SK-N-SH treated with all-trans-retinoic acid at 6 μM for 48 hours (cell line): ENCODE measurements at regions not wholly inside any gene's neighbourhood (a gene's known extent, or its start where the extent isn't known, plus 50 kb on each side); places are given as distances from the start of the nearest gene placed in this dataset.

Experiments used
- ATAC-seq: fragments of 200-7000 bp; cut with Tn5 transposase; 3 replicates; pipeline ENCODE4 v1.9.1; 2020; ENCODE audit warnings: mild to moderate bottlenecking, moderate library complexity
- ARNTL ChIP-seq: fragments of 450-650 bp; formaldehyde crosslinking; IDR thresholded peaks from 2 replicates; pipeline ENCODE4 v1.5.0; 2020; ENCODE audit warnings: low read depth, mild to moderate bottlenecking, moderate library complexity, borderline replicate concordance
- BACH2 ChIP-seq: fragments of 250-450 bp; sonication (Bioruptor Pico); IDR thresholded peaks from 2 replicates; pipeline ENCODE4 v1.9.0; 2021; ENCODE audit warnings: mild to moderate bottlenecking, borderline replicate concordance
- CSDC2 ChIP-seq: fragments of 250-450 bp; sonication (Bioruptor Pico); IDR thresholded peaks from 2 replicates; pipeline ENCODE4 v1.5.0; 2020; ENCODE audit warnings: mild to moderate bottlenecking, moderate library complexity
- CSRNP3 ChIP-seq: fragments of 250-450 bp; sonication (Bioruptor Pico); IDR thresholded peaks from 2 replicates; pipeline ENCODE4 v1.5.1; 2021; ENCODE audit warnings: mild to moderate bottlenecking, moderate library complexity
- ESRRG ChIP-seq: fragments of 250-450 bp; sonication (Bioruptor Pico); IDR thresholded peaks from 2 replicates; pipeline ENCODE4 v1.6.1; 2021; ENCODE audit warnings: mild to moderate bottlenecking
- GLIS3 ChIP-seq: fragments of 250-450 bp; sonication (Bioruptor Pico); IDR thresholded peaks from 2 replicates; pipeline ENCODE4 v1.5.0; 2020; ENCODE audit warnings: mild to moderate bottlenecking, moderate library complexity
- ISL1 ChIP-seq: fragments of 250-450 bp; sonication (Bioruptor Pico); IDR thresholded peaks from 2 replicates; pipeline ENCODE4 v2.1.2; 2022; ENCODE audit warnings: mild to moderate bottlenecking, moderate library complexity
- OSR1 ChIP-seq: fragments of 250-450 bp; sonication (Bioruptor Pico); IDR thresholded peaks from 2 replicates; pipeline ENCODE4 v1.8.0; 2022; ENCODE audit warnings: moderate library complexity, mild to moderate bottlenecking, inconsistent platforms
- PPARA ChIP-seq: fragments of 250-450 bp; sonication (Bioruptor Pico); IDR thresholded peaks from 2 replicates; pipeline ENCODE4 v1.5.0; 2020; ENCODE audit warnings: mild to moderate bottlenecking, borderline replicate concordance
- SNAI2 ChIP-seq: fragments of 250-450 bp; sonication (Bioruptor Pico); IDR thresholded peaks from 2 replicates; pipeline ENCODE4 v1.5.0; 2020; ENCODE audit warnings: mild to moderate bottlenecking, moderate library complexity
- TCF4 ChIP-seq: fragments of 250-450 bp; sonication (Bioruptor Pico); IDR thresholded peaks from 2 replicates; pipeline ENCODE4 v1.8.0; 2021; ENCODE audit warnings: mild to moderate bottlenecking, moderate library complexity, borderline replicate concordance
- TOX ChIP-seq: fragments of 250-450 bp; sonication (Bioruptor Pico); IDR thresholded peaks from 2 replicates; pipeline ENCODE4 v1.8.0; 2021; ENCODE audit warnings: mild to moderate bottlenecking, moderate library complexity, borderline replicate concordance
- ZC3H10 ChIP-seq: fragments of 250-450 bp; sonication (Bioruptor Pico); IDR thresholded peaks from 2 replicates; pipeline ENCODE4 v1.5.1; 2021; ENCODE audit warnings: mild to moderate bottlenecking, moderate library complexity
- ZFP30 ChIP-seq: fragments of 450-650 bp; formaldehyde crosslinking; IDR thresholded peaks from 2 replicates; pipeline ENCODE4 v1.5.0; 2022; ENCODE audit warnings: mild to moderate bottlenecking, moderate library complexity
- ZNF565 ChIP-seq: fragments of 450-650 bp; formaldehyde crosslinking; conservative IDR thresholded peaks from 2 replicates; pipeline ENCODE4 v1.5.0; 2020; ENCODE audit warnings: low read depth, mild to moderate bottlenecking, moderate library complexity
- ZNF8 ChIP-seq: fragments of 450-650 bp; formaldehyde crosslinking; IDR thresholded peaks from 2 replicates; pipeline ENCODE4 v1.5.0; 2020; ENCODE audit warnings: mild to moderate bottlenecking, moderate library complexity
- TF ChIP-seq, protein P1 (sequence below): fragments of 250-450 bp; sonication (Bioruptor Pico); IDR thresholded peaks from 2 replicates; pipeline ENCODE4 v1.8.0; 2020; ENCODE audit warnings: mild to moderate bottlenecking, moderate library complexity, borderline replicate concordance
- TF ChIP-seq, protein P2 (sequence below): fragments of 250-450 bp; sonication (Bioruptor Pico); IDR thresholded peaks from 2 replicates; pipeline ENCODE4 v1.5.1; 2020; ENCODE audit warnings: low read depth, mild to moderate bottlenecking, moderate library complexity
- TF ChIP-seq, protein P3 (sequence below): fragments of 250-450 bp; sonication (Bioruptor Pico); IDR thresholded peaks from 2 replicates; pipeline ENCODE4 v1.5.0; 2020; ENCODE audit warnings: mild to moderate bottlenecking, moderate library complexity

- TF ChIP-seq, protein P1, sequence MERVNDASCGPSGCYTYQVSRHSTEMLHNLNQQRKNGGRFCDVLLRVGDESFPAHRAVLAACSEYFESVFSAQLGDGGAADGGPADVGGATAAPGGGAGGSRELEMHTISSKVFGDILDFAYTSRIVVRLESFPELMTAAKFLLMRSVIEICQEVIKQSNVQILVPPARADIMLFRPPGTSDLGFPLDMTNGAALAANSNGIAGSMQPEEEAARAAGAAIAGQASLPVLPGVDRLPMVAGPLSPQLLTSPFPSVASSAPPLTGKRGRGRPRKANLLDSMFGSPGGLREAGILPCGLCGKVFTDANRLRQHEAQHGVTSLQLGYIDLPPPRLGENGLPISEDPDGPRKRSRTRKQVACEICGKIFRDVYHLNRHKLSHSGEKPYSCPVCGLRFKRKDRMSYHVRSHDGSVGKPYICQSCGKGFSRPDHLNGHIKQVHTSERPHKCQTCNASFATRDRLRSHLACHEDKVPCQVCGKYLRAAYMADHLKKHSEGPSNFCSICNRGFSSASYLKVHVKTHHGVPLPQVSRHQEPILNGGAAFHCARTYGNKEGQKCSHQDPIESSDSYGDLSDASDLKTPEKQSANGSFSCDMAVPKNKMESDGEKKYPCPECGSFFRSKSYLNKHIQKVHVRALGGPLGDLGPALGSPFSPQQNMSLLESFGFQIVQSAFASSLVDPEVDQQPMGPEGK (CRISPR knock-in tag) = no peak
- TF ChIP-seq SNAI2 (CRISPR knock-in tag) (no peak), BACH2 (CRISPR knock-in tag) (no peak), TOX (CRISPR knock-in tag) (no peak), ZNF565 (CRISPR knock-in tag) (no peak), ARNTL (CRISPR knock-in tag) (no peak), ISL1 (no peak), ZNF8 (CRISPR knock-in tag) (no peak), GLIS3 (CRISPR knock-in tag) (no peak), PPARA (CRISPR knock-in tag) (no peak), ESRRG (CRISPR knock-in tag) (no peak), CSDC2 (CRISPR knock-in tag) (no peak), ZC3H10 (CRISPR knock-in tag) (no peak), ZFP30 (no peak), CSRNP3 (CRISPR knock-in tag) (no peak)
- TF ChIP-seq, protein P2, sequence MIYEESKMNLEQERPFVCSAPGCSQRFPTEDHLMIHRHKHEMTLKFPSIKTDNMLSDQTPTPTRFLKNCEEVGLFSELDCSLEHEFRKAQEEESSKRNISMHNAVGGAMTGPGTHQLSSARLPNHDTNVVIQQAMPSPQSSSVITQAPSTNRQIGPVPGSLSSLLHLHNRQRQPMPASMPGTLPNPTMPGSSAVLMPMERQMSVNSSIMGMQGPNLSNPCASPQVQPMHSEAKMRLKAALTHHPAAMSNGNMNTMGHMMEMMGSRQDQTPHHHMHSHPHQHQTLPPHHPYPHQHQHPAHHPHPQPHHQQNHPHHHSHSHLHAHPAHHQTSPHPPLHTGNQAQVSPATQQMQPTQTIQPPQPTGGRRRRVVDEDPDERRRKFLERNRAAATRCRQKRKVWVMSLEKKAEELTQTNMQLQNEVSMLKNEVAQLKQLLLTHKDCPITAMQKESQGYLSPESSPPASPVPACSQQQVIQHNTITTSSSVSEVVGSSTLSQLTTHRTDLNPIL (CRISPR knock-in tag) = no peak
- TF ChIP-seq, protein P3, sequence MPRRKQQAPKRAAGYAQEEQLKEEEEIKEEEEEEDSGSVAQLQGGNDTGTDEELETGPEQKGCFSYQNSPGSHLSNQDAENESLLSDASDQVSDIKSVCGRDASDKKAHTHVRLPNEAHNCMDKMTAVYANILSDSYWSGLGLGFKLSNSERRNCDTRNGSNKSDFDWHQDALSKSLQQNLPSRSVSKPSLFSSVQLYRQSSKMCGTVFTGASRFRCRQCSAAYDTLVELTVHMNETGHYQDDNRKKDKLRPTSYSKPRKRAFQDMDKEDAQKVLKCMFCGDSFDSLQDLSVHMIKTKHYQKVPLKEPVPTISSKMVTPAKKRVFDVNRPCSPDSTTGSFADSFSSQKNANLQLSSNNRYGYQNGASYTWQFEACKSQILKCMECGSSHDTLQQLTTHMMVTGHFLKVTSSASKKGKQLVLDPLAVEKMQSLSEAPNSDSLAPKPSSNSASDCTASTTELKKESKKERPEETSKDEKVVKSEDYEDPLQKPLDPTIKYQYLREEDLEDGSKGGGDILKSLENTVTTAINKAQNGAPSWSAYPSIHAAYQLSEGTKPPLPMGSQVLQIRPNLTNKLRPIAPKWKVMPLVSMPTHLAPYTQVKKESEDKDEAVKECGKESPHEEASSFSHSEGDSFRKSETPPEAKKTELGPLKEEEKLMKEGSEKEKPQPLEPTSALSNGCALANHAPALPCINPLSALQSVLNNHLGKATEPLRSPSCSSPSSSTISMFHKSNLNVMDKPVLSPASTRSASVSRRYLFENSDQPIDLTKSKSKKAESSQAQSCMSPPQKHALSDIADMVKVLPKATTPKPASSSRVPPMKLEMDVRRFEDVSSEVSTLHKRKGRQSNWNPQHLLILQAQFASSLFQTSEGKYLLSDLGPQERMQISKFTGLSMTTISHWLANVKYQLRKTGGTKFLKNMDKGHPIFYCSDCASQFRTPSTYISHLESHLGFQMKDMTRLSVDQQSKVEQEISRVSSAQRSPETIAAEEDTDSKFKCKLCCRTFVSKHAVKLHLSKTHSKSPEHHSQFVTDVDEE = no peak
- ATAC-seq = no peak
Measured at GRCh38 chr21:24658026-24658425, 949.3 kb downstream of the MRPL39 start.

DNA sequence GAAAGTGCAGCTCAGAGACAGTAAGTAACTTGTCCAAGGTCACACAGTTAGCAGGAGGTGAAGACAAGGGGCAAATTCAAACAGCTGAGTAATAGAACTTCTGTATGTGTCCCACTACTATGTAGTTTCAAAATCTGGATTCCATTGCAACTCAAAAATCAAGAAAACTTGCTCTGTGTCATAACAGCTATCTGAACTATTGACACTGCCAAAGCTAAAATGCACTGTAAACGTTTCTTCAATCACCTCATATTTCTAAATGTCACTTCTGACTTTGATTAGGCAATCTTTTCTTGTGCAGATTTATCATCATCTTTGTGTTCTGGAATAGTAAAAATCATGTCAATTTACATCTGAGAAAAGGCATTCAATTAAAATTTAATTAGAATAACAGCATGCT, 957.6 kb downstream of the MRPL39 start:
- TF ChIP-seq, protein P2 (CRISPR knock-in tag) = no peak
- TF ChIP-seq OSR1 (CRISPR knock-in tag) (no peak), ARNTL (CRISPR knock-in tag) (no peak), TCF4 (CRISPR knock-in tag) (no peak), ZFP30 (no peak), PPARA (CRISPR knock-in tag) (no peak)
- ATAC-seq = no peak

DNA sequence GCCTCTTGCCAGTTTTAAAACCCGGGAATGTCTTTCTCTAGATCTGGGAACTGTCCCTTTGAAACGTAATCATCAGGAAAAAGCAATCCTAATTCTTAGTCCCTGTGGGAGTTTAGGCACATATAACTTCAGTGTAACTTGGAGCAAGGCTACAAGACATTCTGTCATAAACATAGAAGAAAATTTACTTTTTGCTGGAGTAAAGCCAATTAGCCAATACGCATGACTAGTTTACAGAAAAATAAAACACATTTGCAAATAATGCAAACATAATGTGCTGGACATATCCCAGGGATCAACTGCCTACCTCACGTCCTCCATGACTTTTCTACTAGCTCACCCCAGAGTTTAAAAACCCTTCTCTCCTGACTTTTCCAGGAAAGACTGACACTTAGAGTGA, 970.6 kb downstream of the MRPL39 start:
- TF ChIP-seq, protein P2 (CRISPR knock-in tag) = no peak
- TF ChIP-seq OSR1 (CRISPR knock-in tag) (no peak), ZNF565 (CRISPR knock-in tag) (no peak)
- TF ChIP-seq, all 23 proteins: peak for 0
- ATAC-seq = no peak
